Kidney epithelial cell (primary cell): ENCODE measurements at regions not wholly inside any gene's neighbourhood (a gene's known extent, or its start where the extent isn't known, plus 50 kb on each side); places are given as distances from the start of the nearest gene placed in this dataset.

Source experiments
- DNase-seq: peaks from one replicate; pipeline ENCODE4 v3.0.0-alpha.2; 2010; ENCODE audit warnings: low read depth
- H3K27me3 ChIP-seq: 2 replicates; pipeline ENCODE4 v1.6.0; 2011; ENCODE audit warnings: low read length; ENCODE audit not compliant: control insufficient read depth, insufficient read depth
- H3K36me3 ChIP-seq: 2 replicates; pipeline ENCODE4 v1.5.1; 2011; ENCODE audit warnings: low read length; ENCODE audit not compliant: control insufficient read depth, insufficient read depth
- H3K4me3 ChIP-seq: 2 replicates; pipeline ENCODE4 v1.5.1; 2011; ENCODE audit warnings: low read depth, mild to moderate bottlenecking, control low read depth, low read length
- TF ChIP-seq, protein P1 (sequence below): IDR thresholded peaks from 2 replicates; pipeline ENCODE4 v1.5.1; 2011; ENCODE audit warnings: mild to moderate bottlenecking, moderate library complexity, low read length, control low read depth, inconsistent platforms; ENCODE audit not compliant: insufficient read depth, poor library complexity, severe bottlenecking

- TF ChIP-seq, protein P1, sequence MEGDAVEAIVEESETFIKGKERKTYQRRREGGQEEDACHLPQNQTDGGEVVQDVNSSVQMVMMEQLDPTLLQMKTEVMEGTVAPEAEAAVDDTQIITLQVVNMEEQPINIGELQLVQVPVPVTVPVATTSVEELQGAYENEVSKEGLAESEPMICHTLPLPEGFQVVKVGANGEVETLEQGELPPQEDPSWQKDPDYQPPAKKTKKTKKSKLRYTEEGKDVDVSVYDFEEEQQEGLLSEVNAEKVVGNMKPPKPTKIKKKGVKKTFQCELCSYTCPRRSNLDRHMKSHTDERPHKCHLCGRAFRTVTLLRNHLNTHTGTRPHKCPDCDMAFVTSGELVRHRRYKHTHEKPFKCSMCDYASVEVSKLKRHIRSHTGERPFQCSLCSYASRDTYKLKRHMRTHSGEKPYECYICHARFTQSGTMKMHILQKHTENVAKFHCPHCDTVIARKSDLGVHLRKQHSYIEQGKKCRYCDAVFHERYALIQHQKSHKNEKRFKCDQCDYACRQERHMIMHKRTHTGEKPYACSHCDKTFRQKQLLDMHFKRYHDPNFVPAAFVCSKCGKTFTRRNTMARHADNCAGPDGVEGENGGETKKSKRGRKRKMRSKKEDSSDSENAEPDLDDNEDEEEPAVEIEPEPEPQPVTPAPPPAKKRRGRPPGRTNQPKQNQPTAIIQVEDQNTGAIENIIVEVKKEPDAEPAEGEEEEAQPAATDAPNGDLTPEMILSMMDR: no peak
- H3K36me3 ChIP-seq: no peaks in the 10 kb centered on the region
These were observed 894.9 kb upstream of the CTNND2 start for GRCh38 chr5:12799165-12799564.

DNA sequence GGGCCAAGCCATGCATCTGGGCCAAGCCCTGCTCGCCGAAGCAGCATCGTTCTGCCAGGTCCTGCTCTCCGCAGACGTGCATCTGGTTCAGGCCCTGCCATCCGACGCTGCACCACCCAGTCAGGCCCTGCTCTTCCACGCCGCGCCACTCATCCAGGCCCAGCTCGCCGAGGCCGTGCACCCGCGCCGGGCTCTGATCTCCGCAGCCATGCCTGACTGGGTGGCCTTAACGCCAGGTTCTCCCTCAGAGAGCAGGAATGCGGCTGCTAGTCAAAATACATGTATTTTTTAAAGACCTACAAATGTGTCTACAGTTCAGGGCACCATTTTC is 891.1 kb upstream of the CTNND2 start:
- Histone ChIP-seq H3K4me3 (no peak overlapping the region), H3K27me3 (no peaks in the 10 kb centered on the region), H3K36me3 (no peaks in the 10 kb centered on the region)
- DNase-seq: no peak
- TF ChIP-seq, protein P1: no peak

More at GRCh38 chr5:12799165-12799564, 894.9 kb upstream of the CTNND2 start:
- DNase-seq: no peak
- Histone ChIP-seq H3K4me3 (no peak overlapping the region), H3K27me3 (no peaks in the 10 kb centered on the region)

DNA sequence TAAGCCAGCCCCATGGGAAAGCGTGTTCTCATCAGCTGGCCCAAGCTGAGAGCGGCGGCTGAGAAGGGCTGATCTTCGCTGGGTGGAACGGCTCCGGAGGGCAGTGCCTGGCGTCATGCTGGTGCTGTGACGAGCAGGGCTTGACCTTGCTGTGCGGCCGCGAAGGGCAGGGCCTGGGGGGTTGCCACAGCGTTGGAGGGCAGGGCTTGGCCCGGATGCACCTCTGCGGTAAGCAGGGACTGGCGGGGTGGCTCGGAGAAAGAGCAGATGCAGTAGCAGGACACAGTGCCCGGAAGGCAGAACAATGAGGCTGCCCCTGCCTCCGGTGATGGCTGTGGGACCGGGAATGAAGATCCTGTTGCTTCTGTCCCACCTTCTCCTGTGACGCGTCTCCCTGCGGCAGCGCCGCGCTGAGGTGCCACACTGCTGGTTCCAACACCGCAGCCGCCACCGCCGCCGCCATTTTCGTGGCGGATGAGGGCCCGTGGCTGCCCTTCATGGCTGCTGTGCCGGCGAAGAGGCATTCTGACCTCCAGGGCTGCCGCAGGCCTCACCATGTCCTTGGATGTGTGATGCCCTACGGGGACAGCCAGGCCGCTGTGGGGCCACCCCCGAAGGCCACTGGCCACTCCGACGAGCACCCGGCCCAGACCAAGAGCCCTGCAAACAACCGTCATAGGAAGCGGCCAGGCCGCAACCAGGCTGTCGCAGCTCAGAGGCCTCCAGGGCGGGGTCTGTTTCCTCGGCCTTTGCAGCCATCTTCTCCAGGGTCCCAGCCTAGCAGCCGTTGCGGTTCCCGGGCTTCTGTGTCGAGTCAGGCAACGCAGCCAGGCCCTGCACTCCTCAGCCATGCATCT is 890.5 kb upstream of the CTNND2 start:
- Histone ChIP-seq H3K4me3 (no peak overlapping the region), H3K36me3 (no peaks in the 10 kb centered on the region), H3K27me3 (no peaks in the 10 kb centered on the region)
- DNase-seq: no peak
- TF ChIP-seq, protein P1: no peak

DNA sequence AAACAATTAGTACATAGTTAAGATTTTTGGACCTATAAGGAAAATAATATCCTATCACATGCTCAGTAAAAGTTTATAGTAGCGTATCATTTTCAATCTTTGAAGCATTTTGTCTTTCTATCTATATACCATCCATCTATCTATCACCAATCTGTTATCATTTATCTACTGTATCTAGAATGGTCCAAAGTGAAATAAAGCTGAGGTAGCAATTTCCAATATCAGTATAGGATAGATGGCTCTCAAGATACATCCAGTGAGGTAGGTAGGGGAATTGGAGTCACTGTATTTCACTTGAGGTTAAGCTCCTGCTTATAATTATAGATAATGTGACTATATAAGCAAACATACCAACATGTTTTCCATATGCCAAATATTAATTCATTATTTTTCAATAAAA is 889.1 kb upstream of the CTNND2 start:
- TF ChIP-seq, protein P1: no peak
- no peaks in the 10 kb centered on the region for H3K36me3 ChIP-seq
- DNase-seq: no peak
- H3K4me3 ChIP-seq: no peak overlapping the region
- no peaks in the 10 kb centered on the region for H3K27me3 ChIP-seq

DNA sequence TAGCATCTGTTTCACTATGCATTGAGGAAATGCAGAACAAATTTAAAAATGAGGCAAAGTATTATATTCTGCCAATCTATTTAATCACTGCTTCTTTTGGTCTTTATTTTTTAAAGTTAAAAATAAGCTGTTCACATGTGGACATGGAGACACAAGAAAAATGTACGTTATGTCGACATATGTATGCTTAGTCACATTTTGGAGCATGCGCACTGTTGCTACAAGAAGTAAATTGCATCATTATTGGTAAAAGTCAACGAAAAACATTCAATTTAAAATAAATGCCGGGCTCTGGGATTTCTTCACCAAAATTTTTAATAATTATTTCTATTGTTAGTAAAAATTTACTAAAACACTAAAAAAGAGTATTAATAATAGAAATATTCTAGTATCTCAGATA is 876.3 kb upstream of the CTNND2 start:
- TF ChIP-seq, protein P1: no peak
- Histone ChIP-seq H3K27me3 (no peaks in the 10 kb centered on the region), H3K36me3 (no peaks in the 10 kb centered on the region), H3K4me3 (no peak overlapping the region)
- DNase-seq: no peak

DNA sequence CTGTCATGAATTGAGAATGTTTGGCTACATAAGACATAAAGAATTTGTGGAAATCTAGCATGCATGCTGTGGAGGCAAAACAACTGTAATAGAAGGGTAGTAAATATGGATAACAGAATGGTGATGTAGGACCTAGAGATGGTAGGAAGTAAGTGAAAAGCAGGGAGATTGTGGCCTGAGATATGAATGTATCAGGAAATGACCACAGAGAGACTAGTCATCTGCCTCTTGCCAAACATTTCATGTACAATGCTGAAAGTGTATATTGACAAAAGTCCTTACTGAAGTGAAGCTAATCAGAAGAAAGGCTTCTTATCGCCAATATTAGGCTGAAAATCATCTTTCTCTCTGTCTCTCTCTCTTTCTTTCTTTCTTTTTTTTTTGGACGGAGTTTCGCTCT is 873.1 kb upstream of the CTNND2 start:
- no peak for DNase-seq

More for the DNA sequence above, 873.1 kb upstream of the CTNND2 start:
- TF ChIP-seq, protein P1: no peak
- H3K4me3 ChIP-seq: no peak overlapping the region
- no peaks in the 10 kb centered on the region for H3K36me3 ChIP-seq
- no peaks in the 10 kb centered on the region for H3K27me3 ChIP-seq
